CD4-positive, alpha-beta T cell (primary cell): ENCODE measurements at regions not wholly inside any gene's neighbourhood (a gene's known extent, or its start where the extent isn't known, plus 50 kb on each side); places are given as distances from the start of the nearest gene placed in this dataset.

Source experiments
- ATAC-seq: fragments of 200-7000 bp; cut with Tn5 transposase; one replicate; pipeline ENCODE4 v1.10.0; 2022; ENCODE audit warnings: mild to moderate bottlenecking; ENCODE audit not compliant: poor library complexity
- CTCF ChIA-PET: fragments of 350-600 bp; sonication (Branson Sonifier 250); formaldehyde crosslinking; loops from one replicate; lab custom pipeline; 2021; ENCODE audit warnings: antibody characterized with exemption, inconsistent platforms; lab: Charles Lee
- POLR2A ChIA-PET: fragments of 350-600 bp; sonication (Branson Sonifier 250); formaldehyde crosslinking; loops from one replicate; lab custom pipeline; 2021; ENCODE audit warnings: antibody characterized with exemption, inconsistent platforms; lab: Charles Lee
- DNase-seq, 14 experiments: peaks; one replicate each; pipeline ENCODE4 v3.0.0-alpha.2; 2013 to 2020; ENCODE audit warnings: mixed read lengths in 2 of 14
- H3K27ac ChIP-seq, 2 donors: one replicate each; pipeline versions ENCODE4 v1.5.1 to v1.7.0; 2013; ENCODE audit warnings: low read length in 2 of 2, low read depth in 1 of 2, mild to moderate bottlenecking in 1 of 2
- H3K27me3 ChIP-seq, 2 experiments: 1 replicate in 1 of 2; 2 replicates in 1 of 2; pipeline versions ENCODE4 v1.6.1 to v1.7.0; 2013; ENCODE audit warnings: low read length in 2 of 2, control low read depth in 1 of 2, mild to moderate bottlenecking in 1 of 2, moderate library complexity in 1 of 2; ENCODE audit not compliant: insufficient read depth in 2 of 2, control insufficient read depth in 1 of 2
- H3K36me3 ChIP-seq: one replicate; pipeline ENCODE4 v1.6.1; 2013; ENCODE audit warnings: low read length, control low read depth; ENCODE audit not compliant: insufficient read depth
- H3K4me1 ChIP-seq: one replicate; pipeline ENCODE4 v1.6.1; 2013; ENCODE audit warnings: low read length, control low read depth; ENCODE audit not compliant: insufficient read depth
- H3K4me3 ChIP-seq: one replicate; pipeline ENCODE4 v1.5.1; 2013; ENCODE audit warnings: mild to moderate bottlenecking, low read length, moderate library complexity
- H3K9me3 ChIP-seq, 2 experiments: 1 replicate in 1 of 2; 2 replicates in 1 of 2; pipeline versions ENCODE4 v1.6.1 to v1.7.0; 2013; ENCODE audit warnings: low read length in 2 of 2, mild to moderate bottlenecking in 2 of 2, control low read depth in 1 of 2, moderate library complexity in 1 of 2; ENCODE audit not compliant: control insufficient read depth in 1 of 2, insufficient read depth in 1 of 2
- H3K27ac Mint-ChIP-seq: one replicate; pipeline ENCODE4 v1.8.0; 2020; ENCODE audit warnings: mixed read lengths
- H3K27me3 Mint-ChIP-seq: one replicate; pipeline ENCODE4 v1.8.0; 2021; ENCODE audit warnings: mixed read lengths
- H3K36me3 Mint-ChIP-seq: one replicate; pipeline ENCODE4 v1.8.0; 2021; ENCODE audit warnings: low read depth, mixed read lengths
- H3K4me1 Mint-ChIP-seq: one replicate; pipeline ENCODE4 v1.8.0; 2021; ENCODE audit warnings: low read depth, mixed read lengths
- H3K4me3 Mint-ChIP-seq: one replicate; pipeline ENCODE4 v1.8.0; 2020; ENCODE audit warnings: mild to moderate bottlenecking, mixed read lengths
- H3K9me3 Mint-ChIP-seq: one replicate; pipeline ENCODE4 v1.8.0; 2020; ENCODE audit warnings: mixed read lengths
- intact Hi-C, 2 experiments: fragments of 100-400 bp; cut with DNase I in 1 of 2; cut with micrococcal nuclease in 1 of 2; formaldehyde crosslinking; loops; one replicate each; pipeline versions ENCODE4 v1.15.1 to v1.9.0; 2023 to 2025; cut with DNase I, micrococcal nuclease
- TF ChIP-seq, protein P1 (sequence below): fragments of 200-600 bp; IDR thresholded peaks from one replicate; pipeline ENCODE4 v1.8.0; 2022; ENCODE audit warnings: antibody characterized with exemption, mild to moderate bottlenecking

DNA sequence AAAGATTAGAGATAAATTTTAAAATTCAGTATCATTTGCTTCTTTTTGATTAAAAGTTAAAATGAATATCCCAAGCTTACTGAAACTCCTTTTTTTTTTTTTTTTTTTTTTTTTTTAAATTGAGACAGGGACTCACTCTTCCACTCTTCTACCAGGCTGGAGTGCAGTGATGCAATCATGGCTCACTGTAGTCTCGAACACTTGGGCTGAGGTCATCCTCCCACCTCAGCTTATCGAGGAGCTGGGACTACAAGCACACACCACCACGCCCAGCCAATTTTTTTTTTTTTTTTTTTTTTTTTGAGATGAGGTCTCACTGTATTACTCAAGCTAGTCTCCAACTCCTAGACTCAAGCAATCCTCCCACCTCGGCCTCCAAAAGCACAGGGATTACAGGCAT lies 92.1 kb upstream of the RGS18 start:
- no peaks in the 10 kb centered on the region for H3K36me3 Mint-ChIP-seq
- Histone ChIP-seq H3K4me3 (no peak overlapping the region), H3K9me3 (no peaks in the 10 kb centered on the region), H3K27me3 (no peaks in the 10 kb centered on the region), H3K4me1 (no peaks in the 10 kb centered on the region), H3K36me3 (no peaks in the 10 kb centered on the region), H3K27ac (no peak overlapping the region)
- no peaks in the 10 kb centered on the region for H3K4me1 Mint-ChIP-seq
- H3K9me3 Mint-ChIP-seq: no peaks in the 10 kb centered on the region
- no peak for DNase-seq
- H3K27me3 Mint-ChIP-seq: no peaks in the 10 kb centered on the region
- H3K4me3 Mint-ChIP-seq: no peak overlapping the region
- no peak for ATAC-seq
- TF ChIP-seq, protein P1, sequence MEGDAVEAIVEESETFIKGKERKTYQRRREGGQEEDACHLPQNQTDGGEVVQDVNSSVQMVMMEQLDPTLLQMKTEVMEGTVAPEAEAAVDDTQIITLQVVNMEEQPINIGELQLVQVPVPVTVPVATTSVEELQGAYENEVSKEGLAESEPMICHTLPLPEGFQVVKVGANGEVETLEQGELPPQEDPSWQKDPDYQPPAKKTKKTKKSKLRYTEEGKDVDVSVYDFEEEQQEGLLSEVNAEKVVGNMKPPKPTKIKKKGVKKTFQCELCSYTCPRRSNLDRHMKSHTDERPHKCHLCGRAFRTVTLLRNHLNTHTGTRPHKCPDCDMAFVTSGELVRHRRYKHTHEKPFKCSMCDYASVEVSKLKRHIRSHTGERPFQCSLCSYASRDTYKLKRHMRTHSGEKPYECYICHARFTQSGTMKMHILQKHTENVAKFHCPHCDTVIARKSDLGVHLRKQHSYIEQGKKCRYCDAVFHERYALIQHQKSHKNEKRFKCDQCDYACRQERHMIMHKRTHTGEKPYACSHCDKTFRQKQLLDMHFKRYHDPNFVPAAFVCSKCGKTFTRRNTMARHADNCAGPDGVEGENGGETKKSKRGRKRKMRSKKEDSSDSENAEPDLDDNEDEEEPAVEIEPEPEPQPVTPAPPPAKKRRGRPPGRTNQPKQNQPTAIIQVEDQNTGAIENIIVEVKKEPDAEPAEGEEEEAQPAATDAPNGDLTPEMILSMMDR: no peak
- POLR2A ChIA-PET: interaction anchor here (0.6 kb wide), 1 partner anchor 15 kb away, joined by 3 read pairs; no protein-coding TSS in a partner anchor
- CTCF ChIA-PET: interaction anchor here (0.7 kb wide), 1 partner anchor 29 kb away, joined by 4 read pairs; no protein-coding TSS in a partner anchor
- intact Hi-C loops: no loop called here
- no peak overlapping the region for H3K27ac Mint-ChIP-seq

DNA sequence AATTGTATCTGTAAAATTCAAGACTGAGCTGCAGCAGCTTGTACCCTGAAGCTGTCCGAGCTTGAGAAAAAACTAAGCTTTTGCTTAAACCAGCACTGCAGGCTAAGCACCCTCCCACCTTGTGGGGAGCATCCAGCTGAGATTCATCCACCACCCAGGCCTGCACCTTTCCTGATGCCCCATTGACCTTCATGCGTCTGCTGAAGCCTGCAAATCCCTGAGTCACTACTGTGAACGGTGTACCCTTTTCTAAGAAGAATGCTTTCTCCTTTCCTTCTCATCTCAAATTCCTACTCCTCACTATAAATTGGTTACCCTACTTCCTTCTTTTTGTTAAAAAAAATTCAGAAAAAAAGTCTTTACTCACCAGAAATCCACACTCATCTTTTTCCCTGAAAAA lies 90.9 kb upstream of the RGS18 start:
- no peak for DNase-seq
- no peaks in the 10 kb centered on the region for H3K4me1 ChIP-seq
- Mint-ChIP-seq H3K9me3 (no peaks in the 10 kb centered on the region), H3K27me3 (no peaks in the 10 kb centered on the region), H3K27ac (no peak overlapping the region), H3K4me3 (no peak overlapping the region), H3K4me1 (no peaks in the 10 kb centered on the region), H3K36me3 (no peaks in the 10 kb centered on the region)
- H3K27me3 ChIP-seq: no peaks in the 10 kb centered on the region
- ChIA-PET CTCF (no interaction called here), POLR2A (no interaction called here)
- TF ChIP-seq, protein P1: no peak
- intact Hi-C loops: no loop called here
- no peak for ATAC-seq
- H3K36me3 ChIP-seq: no peaks in the 10 kb centered on the region
- H3K9me3 ChIP-seq: no peaks in the 10 kb centered on the region
- no peak overlapping the region for H3K4me3 ChIP-seq
- no peak overlapping the region for H3K27ac ChIP-seq

DNA sequence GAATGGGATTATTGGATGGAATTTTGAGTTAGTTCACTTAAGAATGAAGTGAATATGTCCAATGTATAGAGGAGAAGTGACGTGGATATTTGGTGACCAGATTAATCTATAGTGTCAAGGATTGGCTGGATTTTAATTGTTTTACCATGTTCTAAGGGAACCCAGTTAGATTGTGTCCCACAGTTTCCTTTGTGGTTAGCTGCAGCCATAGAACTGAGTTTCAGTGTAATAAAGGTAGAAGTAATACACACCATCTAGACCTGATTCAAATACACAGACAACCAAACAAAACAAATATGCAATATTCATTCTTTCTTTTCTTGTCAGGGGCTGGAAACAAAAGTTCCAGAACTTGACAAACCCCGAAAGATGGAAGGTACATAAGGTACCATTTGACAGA lies 88.0 kb upstream of the RGS18 start:
- H3K27me3 Mint-ChIP-seq: no peaks in the 10 kb centered on the region
- no peak for ATAC-seq
- intact Hi-C loops: no loop called here
- Histone ChIP-seq H3K27me3 (no peaks in the 10 kb centered on the region), H3K9me3 (no peaks in the 10 kb centered on the region), H3K27ac (no peak overlapping the region), H3K4me1 (no peaks in the 10 kb centered on the region), H3K36me3 (no peaks in the 10 kb centered on the region), H3K4me3 (no peak overlapping the region)
- no peaks in the 10 kb centered on the region for H3K9me3 Mint-ChIP-seq
- ChIA-PET POLR2A (no interaction called here), CTCF (no interaction called here)
- H3K27ac Mint-ChIP-seq: no peak overlapping the region
- no peaks in the 10 kb centered on the region for H3K36me3 Mint-ChIP-seq
- H3K4me3 Mint-ChIP-seq: no peak overlapping the region
- DNase-seq: no peak
- TF ChIP-seq, protein P1: no peak
- H3K4me1 Mint-ChIP-seq: no peaks in the 10 kb centered on the region
